NCI-H2171 treated with DMSO at 0.1 percent for 48 hours (cell line): ENCODE measurements at regions not wholly inside any gene's neighbourhood (a gene's known extent, or its start where the extent isn't known, plus 50 kb on each side); places are given as distances from the start of the nearest gene placed in this dataset.

Source experiments
- DNase-seq: peaks from one replicate; lab custom pipeline; 2025; lab: John Stamatoyannopoulos, UW

- no peak for DNase-seq
Measured at GRCh38 chr15:79373113-79373512, 59.0 kb upstream of the MINAR1 start.

- no peak for DNase-seq
Measured at GRCh38 chr15:79373728-79374127, 58.4 kb upstream of the MINAR1 start.

- DNase-seq: no peak
Measured at GRCh38 chr15:79376383-79376782, 55.8 kb upstream of the MINAR1 start.

GRCh38 chr15:79378394-79379109, 53.6 kb upstream of the MINAR1 start:
- no peak for DNase-seq

GRCh38 chr15:79380755-79381497, 51.2 kb upstream of the MINAR1 start:
- DNase-seq: peak; percentile 75

GRCh38 chr15:79381593-79381992, 50.5 kb upstream of the MINAR1 start:
- no peak for DNase-seq
